Stimulated activated naive CD4-positive, alpha-beta T cell treated with Interleukin-2 at 50 U/mL for 16 hours (primary cell): ENCODE measurements at regions not wholly inside any gene's neighbourhood (a gene's known extent, or its start where the extent isn't known, plus 50 kb on each side); places are given as distances from the start of the nearest gene placed in this dataset.

Experiments
- DNase-seq: peaks from one replicate; lab custom pipeline; 2025; lab: John Stamatoyannopoulos, UW

DNA sequence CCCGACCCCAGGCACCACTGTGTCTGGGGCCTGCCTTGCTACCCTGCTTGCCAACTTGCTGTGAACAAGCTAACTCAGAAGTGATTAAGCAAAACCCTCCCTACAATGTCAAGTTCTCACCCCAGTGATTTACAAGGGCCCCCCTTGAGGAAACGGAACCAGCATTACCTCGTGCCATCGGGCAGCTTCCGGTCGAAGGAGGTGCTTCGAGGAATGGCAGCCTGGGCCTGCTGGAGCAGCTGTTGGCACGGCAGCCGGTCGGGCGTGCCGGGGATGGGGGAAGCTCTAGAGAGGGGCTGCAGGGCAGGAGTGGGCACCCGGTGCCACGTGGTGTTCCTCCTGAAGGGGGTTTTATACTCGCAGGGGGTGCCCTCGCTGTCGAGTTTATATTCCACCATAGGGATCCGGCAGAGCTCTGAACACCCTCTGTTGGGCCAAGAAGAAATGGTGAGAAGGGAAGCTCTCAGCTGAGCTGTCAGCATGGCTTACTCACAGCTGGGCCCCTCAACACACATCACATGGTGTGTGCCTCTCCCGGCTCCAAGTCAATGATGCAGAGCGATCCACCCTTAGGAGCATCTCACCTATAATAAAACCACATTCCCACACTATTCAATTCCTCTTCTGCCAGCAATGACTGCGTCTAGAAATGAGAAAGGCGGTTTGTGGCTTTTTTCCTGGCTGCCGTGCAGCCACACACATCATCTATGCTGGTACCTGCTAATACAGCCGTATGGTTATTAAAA is 184.4 kb downstream of the SIPA1L2 start:
- DNase-seq: no peak

DNA sequence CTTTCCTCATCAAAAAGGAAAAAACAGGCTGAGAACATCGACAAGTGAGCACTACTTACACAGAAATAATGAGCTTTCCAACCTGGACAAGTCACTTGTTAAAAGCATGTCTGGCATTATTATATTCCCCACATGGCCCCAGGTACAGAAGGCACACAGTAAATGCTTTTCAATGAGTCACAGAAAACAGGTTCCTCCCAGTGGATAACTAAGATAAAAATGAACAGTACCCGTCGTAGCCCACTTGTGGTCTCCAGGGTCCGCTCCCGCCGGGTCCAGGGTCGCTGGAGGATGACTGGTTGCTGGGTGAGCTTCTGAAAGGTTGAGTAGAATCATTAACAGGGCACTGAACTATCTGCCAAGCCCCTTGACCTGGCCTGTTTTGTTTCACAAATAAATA is 186.6 kb downstream of the SIPA1L2 start:
- no peak for DNase-seq

DNA sequence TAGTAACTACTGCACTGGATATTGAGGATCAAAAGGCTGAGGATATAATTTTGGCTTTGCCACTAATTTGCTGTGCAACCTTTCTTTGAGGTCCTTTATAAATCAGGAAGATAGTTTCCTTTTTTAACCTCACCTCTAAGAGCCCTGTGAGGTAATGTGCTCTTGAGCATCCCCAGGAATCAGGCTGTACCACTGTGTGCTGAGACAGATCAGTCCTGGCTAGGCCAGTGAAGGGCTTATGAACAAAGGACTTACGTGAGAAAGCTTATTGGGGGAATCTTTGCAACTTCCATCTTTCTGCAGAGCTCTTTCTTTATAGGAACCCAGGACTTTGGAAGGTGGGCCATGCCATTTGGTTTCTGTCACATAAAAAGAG is 188.9 kb downstream of the SIPA1L2 start:
- DNase-seq: no peak

DNA sequence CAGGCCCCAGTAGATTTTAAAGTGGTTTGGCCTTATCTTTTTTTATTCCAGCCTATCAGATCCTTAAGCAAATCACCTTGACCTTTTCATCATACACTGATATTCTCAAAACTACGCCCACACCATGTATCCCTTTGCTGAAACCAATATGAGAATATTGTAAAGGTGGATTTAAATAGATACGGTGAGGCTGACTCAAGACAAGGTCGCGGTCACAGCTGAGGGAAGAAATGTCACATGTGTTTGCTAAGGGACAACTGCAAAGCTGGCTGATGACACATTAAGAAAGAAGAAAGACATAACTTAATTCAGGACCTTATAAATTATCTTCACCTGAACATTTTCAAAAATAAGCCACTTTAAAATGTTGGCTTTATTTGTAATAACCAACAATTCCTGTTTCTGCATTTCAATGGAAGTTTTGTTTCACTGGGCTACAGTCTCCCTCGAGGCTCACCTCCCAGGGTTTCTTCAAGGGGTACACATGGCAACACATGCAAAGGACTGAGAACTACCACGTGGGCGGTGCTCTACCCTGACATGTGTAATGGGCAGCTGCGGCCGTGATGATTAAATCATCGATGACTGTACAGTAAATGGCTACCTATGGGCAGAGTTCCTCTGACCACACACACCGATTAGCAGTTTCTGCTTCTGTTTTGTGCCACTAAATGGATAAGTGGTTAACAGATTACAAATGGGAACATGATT is 189.5 kb downstream of the SIPA1L2 start:
- no peak for DNase-seq

DNA sequence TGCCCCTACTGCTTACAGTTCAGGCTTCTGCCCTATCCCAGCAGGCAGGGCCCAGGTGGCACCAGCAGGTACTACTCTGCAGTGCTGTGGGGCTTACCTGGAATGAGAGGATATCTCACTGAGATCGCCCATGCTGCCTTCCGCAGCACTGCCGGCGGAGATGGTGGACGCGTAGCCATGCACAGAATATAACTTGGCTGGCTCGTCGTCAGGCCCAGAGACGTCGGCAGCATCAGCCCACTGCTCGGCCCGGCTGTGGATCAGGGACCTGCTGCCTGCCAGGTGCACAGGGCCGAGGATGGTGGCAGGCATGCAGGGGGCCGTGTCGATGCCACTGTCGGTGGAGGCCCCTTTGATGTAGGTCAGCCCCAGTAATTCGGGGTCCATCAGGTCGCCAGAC is 190.9 kb downstream of the SIPA1L2 start:
- no peak for DNase-seq

DNA sequence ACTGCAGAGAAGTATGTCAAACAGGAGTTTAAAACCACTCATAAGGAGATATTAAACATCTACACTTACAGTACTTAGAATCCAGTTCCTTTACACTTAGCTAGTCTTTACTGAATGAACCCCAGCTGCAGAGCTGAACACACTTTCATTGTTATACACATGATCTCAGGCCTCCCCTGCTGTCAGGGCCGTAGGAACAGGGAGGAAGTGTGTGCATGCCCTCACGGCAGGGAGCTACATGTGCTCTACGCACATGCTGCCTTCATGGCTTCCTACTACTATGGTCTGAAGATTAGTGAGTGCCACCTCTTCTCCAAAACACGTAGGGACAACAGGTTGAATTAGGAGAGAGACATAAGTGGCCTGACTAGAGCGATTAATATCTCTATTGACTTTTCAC is 191.5 kb downstream of the SIPA1L2 start:
- no peak for DNase-seq

DNA sequence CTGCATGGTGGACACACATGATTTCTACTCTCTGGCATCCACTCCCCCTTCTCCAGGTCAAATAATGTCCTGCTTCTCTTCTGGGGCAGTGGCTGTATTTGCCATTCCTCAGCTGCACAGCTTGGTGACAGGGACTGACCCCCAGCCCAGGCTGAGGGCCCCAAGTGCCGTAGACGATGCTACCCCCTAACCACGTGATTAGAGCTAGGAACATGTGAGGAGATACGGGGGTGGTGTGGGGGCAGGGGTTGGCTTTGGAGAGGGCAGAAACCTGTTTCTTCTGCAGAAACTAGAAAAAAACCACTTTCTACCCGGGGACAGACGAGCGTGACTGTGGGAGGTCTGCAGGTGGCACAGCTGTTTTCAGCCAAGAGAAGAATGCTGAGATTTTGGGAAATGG is 192.4 kb downstream of the SIPA1L2 start:
- DNase-seq: no peak

DNA sequence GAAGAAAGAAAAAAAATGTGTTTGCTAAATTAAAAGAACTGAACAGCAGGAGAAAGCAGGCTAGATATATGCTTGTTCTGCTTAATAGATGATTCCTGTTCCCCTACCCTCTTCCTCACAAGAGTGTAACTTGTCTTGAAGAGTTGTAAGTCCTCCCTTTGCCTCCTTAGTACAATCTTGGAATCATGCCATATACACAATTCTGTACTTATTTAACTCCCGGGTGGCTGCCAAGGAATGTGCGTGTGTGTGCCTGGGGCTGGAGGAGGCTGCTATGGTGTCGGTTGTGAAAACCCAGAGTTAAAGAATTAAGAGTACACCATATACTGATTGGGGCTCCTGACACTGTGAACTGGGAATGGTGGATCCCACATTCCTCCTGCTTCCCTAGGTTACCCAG is 194.2 kb downstream of the SIPA1L2 start:
- no peak for DNase-seq

DNA sequence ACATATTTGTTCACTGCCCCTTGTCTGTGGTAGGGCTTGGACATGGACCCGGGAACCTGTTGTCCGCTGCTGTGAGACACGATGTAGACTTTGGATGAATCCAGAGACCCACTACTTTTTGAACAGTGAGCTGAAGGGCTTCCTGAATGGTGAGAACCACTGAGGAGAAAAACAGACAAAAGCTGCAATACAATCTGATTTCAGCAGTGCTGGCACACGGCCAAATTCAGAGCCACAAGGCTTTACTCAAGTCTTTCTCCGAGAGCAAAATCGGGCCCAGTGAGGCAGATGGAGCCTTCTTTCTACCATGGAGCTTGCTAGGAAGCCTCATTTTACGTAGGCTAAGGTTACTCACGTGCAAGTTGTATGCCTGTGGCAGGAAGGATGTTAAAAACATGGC is 197.6 kb downstream of the SIPA1L2 start:
- DNase-seq: no peak

DNA sequence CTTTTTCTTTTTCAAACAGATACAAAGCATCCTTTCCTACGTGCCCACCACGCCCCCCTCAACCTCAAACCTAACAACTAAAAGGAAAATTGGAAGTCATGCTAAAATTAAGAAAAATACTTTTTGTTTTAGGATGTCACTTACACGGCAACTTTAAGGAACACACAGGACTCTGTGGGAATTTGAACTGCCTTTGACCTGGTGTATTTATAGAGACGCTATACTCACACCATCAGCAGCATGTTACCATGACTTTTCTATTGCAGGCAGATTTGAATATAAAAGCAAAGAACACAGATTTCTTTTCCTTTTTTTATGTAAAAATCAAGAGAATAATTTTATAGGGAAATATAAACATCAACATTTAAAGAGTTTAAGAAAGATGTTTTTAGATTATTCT is 198.2 kb downstream of the SIPA1L2 start:
- no peak for DNase-seq

DNA sequence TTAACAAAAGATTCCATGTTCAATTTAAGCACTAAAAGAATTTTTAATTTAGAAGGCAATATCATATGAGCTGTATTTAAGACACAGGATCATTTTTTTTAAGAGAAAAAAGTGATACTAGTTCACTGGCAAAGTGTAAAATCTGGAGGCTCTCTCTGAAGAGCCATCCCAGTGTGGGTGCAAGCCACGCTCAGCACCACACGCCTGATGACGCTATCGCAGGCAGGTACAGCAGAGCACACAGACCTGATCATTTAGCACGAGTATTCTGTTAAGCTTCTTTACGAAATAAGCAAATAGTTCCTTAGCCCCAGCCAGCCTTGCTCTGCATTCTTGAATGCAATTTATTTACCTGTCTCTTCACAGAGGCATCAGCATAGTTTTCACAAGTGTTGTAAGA is 198.6 kb downstream of the SIPA1L2 start:
- no peak for DNase-seq

DNA sequence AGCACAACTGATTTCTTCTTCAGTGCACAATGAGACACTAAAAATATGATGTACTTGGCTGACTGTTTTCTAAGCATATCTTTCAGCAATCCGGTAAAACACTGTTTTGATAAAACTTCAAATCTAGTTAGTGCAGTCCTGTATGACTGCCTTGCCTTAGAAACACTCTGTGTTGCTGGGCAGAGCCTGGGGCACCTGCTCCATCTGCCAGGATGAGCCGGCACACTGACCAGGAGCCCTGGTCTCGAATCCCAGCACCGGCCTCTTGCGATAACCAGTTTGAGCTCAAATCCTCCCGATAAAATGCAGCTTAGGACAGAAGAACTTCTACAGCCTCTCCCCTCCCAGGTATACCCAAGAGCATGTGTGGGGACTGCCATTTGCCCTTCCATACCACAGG is 199.5 kb downstream of the SIPA1L2 start:
- DNase-seq: no peak

DNA sequence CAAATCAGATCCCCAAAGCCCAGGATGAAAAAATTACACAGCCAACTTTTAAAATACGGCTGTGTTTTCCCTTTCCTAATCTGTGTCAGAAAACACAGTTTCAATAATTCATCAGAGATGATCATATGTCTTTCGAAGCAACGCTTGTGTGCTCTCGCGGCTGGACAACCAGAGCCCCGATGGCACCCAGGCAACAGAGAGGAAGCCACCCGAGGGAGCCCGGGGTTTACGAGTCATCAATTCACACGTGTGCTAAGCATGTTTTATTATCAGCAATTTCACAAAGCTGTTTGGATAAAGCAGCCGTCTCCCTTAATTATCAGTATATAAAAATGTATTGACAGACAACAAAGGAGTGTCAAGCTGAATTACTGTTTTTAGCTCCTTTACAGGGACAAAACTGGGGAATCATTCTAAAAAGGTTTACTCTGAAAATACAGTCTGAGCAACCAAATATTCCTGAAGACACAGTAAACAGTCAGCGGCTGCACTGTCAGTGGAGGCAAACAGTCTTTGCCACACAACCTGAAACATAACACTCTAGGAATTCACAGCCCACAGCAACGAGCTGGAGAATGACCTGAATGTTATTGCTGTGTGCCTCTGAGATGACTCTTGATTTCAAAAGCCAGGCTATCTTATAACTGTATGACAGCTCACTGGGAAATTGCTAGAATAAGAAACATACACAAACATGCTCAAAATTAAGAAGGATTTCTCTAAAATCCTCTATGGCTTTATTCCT is 201.0 kb downstream of the SIPA1L2 start:
- DNase-seq: no peak

DNA sequence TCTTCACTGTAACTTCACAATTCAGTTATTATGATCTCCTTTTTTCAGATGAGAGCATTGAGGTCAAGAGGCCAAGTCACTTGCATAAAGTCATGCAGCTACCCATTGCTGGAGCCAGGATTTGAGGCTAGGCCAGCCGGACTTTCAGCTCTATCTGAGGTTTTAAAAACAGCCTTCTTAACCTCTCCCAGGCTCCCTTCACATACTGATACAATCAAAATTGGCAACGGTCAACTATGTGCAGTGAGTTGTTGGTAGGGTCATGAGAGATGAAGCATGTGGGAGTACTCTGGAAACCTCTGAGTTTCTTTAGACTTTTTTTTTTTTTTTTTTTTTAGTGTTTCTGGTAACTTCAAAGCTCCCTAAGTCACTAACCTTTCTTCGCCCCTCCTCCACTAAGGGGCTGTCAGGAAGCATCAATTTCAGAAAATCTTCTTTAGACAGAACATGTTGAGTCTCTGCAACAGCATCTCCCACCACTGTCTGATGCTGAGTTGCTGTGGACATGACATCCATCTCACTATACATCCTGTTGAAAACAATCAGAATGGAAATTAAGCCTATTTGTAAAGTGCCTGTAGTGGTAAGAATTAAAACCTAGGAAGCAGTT is 201.8 kb downstream of the SIPA1L2 start:
- DNase-seq: no peak

DNA sequence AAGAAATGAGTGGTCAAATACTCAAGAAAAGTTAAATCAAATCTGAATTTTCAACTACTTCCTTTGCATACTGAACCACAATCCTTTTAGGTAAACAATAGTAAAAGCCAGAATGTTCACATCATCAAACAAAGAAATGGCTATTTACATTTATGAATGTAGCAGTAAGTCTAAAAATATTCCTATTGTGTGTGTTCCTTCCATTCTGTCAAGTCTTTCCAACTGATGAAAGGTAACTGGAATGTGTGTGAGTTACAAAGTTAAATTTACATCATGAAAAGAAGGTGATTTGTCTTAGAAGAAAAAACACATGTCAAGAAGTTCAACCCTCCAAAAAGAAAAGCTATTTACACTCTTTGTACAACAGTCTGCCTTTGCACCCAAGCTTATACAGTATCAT is 203.1 kb downstream of the SIPA1L2 start:
- no peak for DNase-seq

DNA sequence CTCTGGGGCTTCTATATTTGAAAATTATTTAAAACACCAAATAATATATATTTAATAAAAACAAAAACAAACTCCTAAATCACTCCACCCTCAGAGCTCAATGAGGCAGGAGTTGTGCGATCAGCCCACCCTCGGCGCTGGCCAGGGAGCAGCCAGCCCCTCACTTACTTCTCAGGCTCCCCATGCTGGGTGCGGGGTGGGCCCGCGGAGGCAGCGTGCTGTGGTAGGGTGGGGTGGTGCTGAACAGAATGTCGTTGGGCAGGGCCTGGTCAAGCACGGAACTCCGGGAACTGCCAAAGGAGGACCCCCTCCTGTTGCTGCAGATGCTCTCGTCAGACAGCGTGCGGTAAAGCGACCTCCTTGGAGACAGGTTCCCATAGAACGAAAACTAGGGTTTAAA is 204.5 kb downstream of the SIPA1L2 start:
- DNase-seq: no peak

DNA sequence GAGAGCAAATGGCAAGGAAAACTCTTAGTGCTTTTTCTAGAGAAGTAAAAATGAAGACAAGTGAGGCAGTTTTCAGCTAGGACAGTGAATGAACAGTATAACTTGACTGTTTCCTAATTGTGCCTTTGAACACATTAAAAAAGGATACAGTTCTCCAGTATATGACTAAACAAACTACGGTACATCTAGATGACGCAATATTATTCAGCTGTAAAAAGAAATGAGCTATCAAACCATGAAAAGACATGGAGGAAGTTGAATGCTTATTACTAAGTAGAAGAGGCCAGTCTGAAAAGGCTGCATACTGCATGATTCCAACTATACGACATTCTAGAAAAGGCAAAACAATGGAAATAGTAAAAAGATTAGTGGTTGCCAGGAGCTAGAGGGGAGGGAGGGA is 206.3 kb downstream of the SIPA1L2 start:
- DNase-seq: no peak

DNA sequence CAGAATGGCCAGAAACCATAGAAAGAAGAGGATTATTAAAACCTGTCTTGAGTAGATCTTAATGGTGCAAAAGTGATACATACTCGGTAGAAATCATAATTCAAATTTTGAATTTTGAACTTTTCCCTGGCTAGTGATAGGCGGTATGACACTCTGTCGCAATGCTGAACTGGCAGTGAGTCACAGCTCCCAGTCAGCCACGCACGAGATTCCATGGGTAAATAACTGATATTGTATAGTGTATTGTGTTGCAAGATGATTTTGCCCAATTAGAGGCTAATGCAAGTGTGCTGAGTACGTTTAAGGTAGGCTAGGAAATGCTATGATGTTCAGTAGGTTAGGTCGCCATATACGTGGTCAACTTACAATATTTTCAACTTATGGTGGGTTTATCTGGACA is 207.0 kb downstream of the SIPA1L2 start:
- DNase-seq: no peak

DNA sequence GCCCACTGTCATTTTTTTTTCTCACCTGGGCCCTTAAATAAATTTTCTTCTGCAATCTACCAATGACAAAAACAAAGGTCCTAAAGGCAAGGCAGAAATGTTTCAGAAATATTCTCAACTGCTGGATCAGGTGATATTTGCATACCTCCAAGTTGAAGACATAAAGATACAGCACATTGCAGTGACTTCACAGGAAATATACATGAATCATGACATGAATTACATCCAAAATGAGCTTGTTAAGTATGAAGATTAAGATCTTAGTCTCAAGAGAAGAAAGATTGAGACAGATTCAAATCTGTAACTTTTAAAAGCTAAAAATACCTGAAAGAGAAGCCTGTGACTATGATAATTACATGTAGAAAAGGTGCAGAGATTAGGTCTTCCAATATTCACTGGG is 207.8 kb downstream of the SIPA1L2 start:
- no peak for DNase-seq

DNA sequence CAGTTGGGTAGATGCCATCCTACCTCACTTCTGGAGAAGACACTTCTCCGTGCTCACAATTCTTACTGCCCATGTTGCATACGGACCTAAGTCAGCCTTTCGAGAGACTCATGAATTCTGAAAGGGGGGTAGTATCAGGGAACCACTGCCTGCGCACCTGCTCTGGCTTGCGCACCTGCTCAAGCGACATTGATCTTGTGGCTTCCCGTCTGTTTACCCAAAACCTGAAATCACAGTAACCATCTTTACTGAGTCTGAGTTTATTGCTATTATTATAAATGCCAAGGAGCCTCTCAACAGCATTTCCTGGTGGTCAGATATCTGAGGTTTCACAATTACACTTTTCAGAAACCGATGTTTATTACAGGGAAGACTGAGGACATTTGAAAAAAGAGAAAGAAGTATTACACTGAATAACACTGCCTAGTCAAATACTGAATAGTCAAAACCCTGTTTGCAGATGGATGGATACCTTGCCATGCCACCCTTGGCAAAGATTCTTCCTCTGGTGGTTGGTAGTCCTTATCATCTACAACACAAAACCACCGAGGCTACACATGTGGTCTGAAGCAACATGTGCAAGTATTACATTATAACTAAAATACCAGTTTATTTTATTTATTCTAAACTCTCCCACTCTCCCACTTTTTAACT is 208.7 kb downstream of the SIPA1L2 start:
- no peak for DNase-seq

DNA sequence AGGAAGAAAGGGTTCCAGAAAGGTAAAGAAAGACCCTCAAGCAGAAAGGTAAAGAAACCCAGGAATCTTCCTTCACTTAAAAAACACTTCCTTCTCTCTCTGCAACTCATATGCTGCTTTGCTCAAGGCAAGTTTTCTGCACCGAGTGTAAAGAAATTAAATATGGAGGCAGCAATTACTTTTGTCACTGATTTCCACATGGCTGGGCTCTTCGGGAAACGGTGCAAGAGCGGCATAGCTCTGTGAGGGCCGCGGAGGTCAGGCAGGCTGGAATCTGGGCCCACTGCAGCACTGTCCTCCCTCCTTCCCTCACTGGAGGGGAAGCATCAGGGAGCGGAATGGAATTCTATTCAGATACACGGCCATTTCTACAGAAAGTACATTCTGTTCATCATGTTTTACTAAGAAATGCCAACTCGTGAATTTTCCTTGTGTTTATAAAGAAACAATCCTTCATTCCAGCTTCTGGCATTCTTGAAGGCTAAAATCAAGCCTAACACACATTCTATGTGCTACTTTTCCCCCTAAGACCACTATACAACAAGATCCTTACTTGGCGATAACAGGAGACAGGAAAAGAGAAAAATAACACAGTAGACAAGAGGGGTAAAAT is 212.2 kb downstream of the SIPA1L2 start:
- no peak for DNase-seq

DNA sequence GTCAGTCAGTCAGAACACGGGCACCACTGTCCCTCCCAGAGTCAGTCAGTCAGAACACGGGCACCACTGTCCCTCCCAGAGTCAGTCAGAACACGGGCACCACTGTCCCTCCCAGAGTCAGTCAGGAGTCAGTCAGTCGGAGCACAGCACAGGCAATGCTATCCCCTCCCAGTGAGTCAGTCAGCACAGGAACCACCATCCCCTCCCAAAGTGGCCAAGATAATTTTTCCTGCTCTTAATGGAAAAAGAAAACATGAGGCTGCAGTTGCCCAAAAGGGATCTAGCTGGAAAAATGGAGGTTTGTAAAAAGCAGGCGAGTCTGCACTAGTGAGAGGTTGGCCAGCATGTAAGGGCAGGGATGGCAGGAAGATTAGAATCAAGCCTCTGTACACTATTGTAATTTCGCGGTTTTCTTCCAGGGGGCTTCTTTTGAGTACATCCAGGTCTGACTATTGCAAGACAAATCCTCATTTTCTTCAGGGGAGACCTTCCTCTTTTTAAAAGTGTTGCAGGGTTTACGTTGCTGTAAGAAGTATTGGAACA is 213.8 kb downstream of the SIPA1L2 start:
- no peak for DNase-seq
